Lower leg skin (tissue), 4 donors: ENCODE measurements at regions not wholly inside any gene's neighbourhood (a gene's known extent, or its start where the extent isn't known, plus 50 kb on each side); places are given as distances from the start of the nearest gene placed in this dataset.

Source experiments
- DNase-seq, 2 donors: peaks; one replicate each; pipeline ENCODE4 v3.0.0-alpha.2; 2019; ENCODE audit warnings: low spot score in 2 of 2
- H3K4me3 ChIP-seq: fragments of 200-600 bp; sonication (generic); 2 replicates; pipeline ENCODE4 v1.5.1; 2017; ENCODE audit warnings: mild to moderate bottlenecking, low read depth; ENCODE audit not compliant: poor library complexity, severe bottlenecking
- CTCF ChIP-seq, 3 donors: fragments of 450-650 bp; IDR thresholded peaks; one replicate each; pipeline ENCODE4 v1.5.1; 2016; ENCODE audit warnings: antibody characterized with exemption in 3 of 3, mild to moderate bottlenecking in 3 of 3, moderate library complexity in 2 of 3
- POLR2A ChIP-seq, 2 donors: fragments of 450-650 bp; IDR thresholded peaks; one replicate each; pipeline ENCODE4 v1.6.1; 2016 to 2017; ENCODE audit warnings: antibody characterized with exemption in 2 of 2, mild to moderate bottlenecking in 1 of 2, moderate library complexity in 1 of 2
- WGBS, 2 donors: methylation state at CpG; one replicate each; pipeline ENCODE4 v1.1.5; 2018; 5-methylcytosine and 5-hydroxymethylcytosine counted together
- intact Hi-C: fragments of 100-400 bp; cut with DNase I; formaldehyde crosslinking; loops from one replicate; pipeline ENCODE4 v1.15.0; 2023; ENCODE audit warnings: low total_unique reads

- TF ChIP-seq POLR2A (IDR thresholded peaks at IDR 0.05) (no peak), CTCF (IDR thresholded peaks at IDR 0.05) (no peak)
- 72 to 100% methylated on average over 2 of the region's 2 CpGs for WGBS, 2 donors
- H3K4me3 ChIP-seq: no peak overlapping the region
- no peak for DNase-seq
- intact Hi-C loops: no loop called here
Observed at GRCh38 chr3:135731546-135731945, 234.0 kb upstream of the PPP2R3A start.

GRCh38 chr3:135736740-135737139 lies 228.8 kb upstream of the PPP2R3A start:
- no peak for TF ChIP-seq CTCF (IDR thresholded peaks at IDR 0.05)
- TF ChIP-seq POLR2A (IDR thresholded peaks at IDR 0.05): no peak
- 49 to 59% methylated on average over 6 of the region's 6 CpGs for WGBS, 2 donors
- DNase-seq: no peak
- no peak overlapping the region for H3K4me3 ChIP-seq
- intact Hi-C loops: no loop called here

GRCh38 chr3:135739779-135740178 lies 225.7 kb upstream of the PPP2R3A start:
- no peak for DNase-seq
- intact Hi-C loops: no loop called here
- 44 to 74% methylated on average over 2 of the region's 2 CpGs for whole genome bisulfite sequencing, 2 donors
- TF ChIP-seq POLR2A (IDR thresholded peaks at IDR 0.05) (no peak), CTCF (IDR thresholded peaks at IDR 0.05) (no peak)
- no peak overlapping the region for H3K4me3 ChIP-seq

- DNase-seq: no peak
- no peak overlapping the region for H3K4me3 ChIP-seq
- intact Hi-C loops: no loop called here
- TF ChIP-seq POLR2A (IDR thresholded peaks at IDR 0.05): no peak
- TF ChIP-seq CTCF (IDR thresholded peaks at IDR 0.05): no peak
- WGBS, 2 donors: 66 to 72% methylated on average over 9 of the region's 9 CpGs
Observed at GRCh38 chr3:135740211-135740610, 225.3 kb upstream of the PPP2R3A start.

- DNase-seq: no peak
- no peak for TF ChIP-seq CTCF (IDR thresholded peaks at IDR 0.05)
- no peak for TF ChIP-seq POLR2A (IDR thresholded peaks at IDR 0.05)
- peak overlapping the region; percentile 0 for H3K4me3 ChIP-seq
- intact Hi-C loops: no loop called here
Observed at GRCh38 chr3:135740751-135741150, 224.8 kb upstream of the PPP2R3A start.

- H3K4me3 ChIP-seq: no peak overlapping the region
- 72 to 79% methylated on average over 4 of the region's 4 CpGs for WGBS, 2 donors
- intact Hi-C loops: no loop called here
- DNase-seq: no peak
- TF ChIP-seq POLR2A (IDR thresholded peaks at IDR 0.05): no peak
- no peak for TF ChIP-seq CTCF (IDR thresholded peaks at IDR 0.05)
Observed at GRCh38 chr3:135751991-135752390, 213.5 kb upstream of the PPP2R3A start.
